DMS 273 treated with DMSO at 0.1 percent for 48 hours (cell line): ENCODE measurements at regions not wholly inside any gene's neighbourhood (a gene's known extent, or its start where the extent isn't known, plus 50 kb on each side); places are given as distances from the start of the nearest gene placed in this dataset.
"Not testable (repeated sequence)": the region's sequence is repeated elsewhere in the genome, so short reads cannot be mapped to it uniquely, and the experiment has no call there.

Source experiments
- DNase-seq: peaks from one replicate; lab custom pipeline; 2025; lab: John Stamatoyannopoulos, UW

DNA sequence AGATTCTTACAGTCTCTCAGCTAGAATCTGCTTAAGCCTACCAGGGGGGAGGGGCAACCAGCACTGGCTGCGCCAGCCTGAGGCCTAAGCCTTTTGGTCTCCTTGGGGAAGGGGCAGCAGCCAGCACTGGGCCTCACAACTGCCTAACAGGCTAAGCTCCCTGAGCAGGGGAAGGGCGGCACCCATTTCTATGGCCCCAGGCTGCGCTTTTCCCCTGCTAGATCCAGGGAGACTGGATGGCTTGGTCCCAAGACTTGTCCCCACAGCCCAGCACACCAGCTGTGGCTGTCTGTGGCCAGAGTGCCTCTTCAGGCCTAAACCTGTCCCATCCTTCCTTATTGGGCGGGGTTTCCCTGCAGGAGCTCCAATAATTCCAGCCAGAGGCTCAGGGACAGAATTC, 1230.3 kb upstream of the CRIM1 start:
- DNase-seq: no peak

DNA sequence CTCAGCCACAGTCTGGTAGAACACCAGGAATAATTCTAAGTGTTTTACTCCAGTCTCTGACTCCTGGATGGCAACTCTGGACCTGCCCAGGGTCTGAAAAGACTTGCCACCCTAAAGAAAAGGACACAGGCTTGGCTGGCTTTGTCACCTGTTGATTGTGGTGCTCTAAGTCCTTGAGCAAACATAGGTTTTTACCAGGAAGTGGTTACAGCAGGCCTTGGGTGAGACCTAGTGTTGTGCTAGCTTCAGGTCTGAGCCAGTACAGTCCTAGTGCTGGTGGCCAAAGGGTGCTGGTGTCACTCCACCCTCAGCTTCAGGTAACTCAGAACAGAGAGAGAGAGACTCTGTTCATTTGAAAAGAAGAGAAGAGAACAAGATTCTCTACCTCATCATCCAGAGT, 1239.4 kb upstream of the CRIM1 start:
- DNase-seq: no peak

DNA sequence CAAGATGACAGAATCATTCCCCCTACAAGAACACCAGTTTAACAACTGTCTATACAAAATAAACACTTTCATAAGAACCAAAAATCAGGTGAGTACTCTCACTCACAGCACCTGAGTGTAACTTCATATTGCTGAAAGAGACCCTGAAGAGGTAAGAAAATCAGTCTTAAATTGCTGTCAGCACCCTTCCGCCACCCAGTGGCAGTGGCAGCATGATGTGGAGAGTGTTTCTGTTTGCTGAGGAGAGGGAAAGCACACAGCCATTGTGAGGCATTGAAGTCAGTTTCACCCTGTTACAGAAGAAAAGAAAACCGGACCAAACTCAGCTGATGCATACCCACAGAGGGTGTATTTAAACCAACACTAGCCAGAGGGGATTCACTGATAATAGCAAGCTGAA, 1240.8 kb upstream of the CRIM1 start:
- DNase-seq: no peak

DNA sequence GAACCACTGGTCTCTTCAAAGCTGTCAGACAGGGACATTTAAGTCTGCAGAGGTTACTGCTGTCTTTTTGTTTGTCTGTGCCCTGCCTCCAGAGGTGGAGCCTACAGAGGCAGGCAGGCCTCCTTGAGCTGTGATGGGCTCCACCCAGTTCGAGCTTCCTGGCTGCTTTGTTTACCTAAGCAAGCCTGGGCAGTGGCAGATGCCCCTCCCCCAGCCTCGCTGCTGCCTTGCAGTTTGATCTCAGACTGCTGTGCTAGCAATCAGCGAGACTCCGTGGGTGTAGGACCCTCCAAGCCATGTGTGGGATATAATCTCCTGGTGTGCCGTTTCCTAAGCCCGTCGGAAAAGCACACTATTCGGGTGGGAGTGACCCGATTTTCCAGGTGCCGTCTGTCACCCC, 1243.2 kb upstream of the CRIM1 start:
- not testable (repeated sequence) for DNase-seq

DNA sequence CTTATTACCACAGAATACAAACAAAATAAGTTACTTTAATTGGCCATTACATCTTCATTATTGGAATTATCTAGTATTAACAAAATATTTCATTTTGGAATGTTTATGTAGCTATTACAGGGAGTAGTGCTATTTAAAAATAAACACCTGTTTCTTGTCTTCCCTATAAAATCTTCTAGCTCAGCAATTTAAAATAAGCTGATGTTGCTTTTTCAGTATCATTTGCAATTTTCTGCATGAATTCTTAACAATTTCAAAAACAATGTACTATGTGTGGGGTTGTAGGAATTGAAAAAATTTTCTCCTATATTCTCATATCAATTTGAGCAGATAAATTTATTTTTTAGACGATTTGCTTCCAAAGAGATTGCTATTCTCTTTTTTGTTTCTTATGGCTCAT, 1251.3 kb upstream of the CRIM1 start:
- no peak for DNase-seq

DNA sequence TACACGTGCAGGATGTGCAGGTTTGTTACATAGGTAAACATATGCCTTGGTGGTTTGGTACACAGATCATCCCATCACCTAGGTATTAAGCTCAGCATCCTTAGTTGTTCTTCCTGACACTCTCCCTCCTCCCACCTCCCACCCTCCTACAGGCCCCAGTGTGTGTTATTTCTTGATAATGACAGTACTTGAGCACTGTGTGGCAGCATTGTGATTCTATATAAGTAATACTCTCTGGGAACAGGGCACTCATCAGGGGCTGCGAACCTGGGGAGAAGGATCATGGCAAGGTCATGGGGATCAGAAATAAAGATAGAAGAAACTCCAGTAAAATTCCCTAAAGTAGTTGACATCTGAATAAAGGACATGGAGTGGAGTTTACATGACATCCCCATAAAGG, 1256.2 kb upstream of the CRIM1 start:
- no peak for DNase-seq

DNA sequence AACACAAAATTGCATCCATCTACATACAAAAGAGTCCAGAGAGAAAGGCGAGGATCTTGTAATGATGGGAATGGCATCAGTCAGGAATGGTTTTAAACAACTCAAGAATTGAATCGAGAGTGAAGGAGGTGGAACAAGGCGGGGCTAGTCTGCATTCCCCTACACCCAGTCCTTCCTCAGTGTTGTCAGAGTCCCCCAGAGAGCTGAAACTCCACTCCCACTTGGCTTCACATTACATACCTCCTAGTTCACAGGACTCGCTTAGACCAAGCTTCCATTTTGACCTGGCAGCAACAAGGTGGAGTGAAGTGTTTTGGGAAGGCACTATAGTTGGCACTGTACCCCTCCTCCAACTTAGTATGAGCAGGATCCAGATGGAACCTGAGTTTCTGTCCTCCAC, 1273.5 kb upstream of the CRIM1 start:
- DNase-seq: no peak

DNA sequence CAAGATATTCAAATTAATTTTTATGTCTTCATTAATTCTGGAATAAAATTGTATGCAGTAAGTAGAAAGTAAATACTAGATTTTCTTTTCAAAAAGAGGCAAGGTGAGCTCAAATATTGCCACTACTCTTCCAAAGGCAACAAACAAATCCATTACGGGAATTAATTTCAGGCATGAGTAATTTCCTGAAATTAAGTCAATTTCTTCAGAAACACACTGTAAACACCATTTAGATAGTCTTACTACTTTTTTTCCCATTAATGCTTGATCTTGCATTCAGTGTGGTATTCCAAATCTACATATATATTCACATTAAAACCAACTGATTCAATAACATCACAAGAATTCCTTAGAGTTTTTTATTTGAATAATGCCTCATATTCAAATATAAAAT, 1274.0 kb upstream of the CRIM1 start:
- no peak for DNase-seq

DNA sequence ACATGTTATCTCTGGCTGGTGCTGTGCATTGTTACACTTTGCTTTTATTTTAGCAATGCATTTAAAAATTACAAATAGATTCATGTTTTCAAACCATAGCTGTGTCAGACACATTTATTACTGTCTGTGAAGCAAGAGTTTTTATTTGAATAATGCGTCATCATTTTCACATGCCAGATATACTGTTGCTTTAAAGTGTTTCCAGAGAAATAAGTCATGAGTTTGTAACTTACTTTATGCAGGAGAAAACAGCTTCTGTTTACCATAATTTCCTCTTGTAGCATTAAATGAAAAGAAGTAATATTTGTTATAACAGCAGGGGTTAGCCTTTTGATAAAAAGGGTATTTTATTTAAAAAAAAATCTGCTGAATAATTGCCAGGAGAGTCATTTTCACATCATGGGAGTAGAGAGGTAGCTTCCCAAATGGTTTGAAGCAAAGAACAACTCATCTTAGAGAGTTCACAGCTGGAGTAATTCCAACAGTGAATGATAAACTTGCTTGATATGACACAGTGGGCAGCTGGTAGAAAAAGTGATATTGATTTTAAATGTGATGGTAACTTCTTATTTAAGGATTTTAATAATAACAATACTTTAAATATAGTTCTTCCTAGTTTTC, 1274.5 kb upstream of the CRIM1 start:
- DNase-seq: no peak

DNA sequence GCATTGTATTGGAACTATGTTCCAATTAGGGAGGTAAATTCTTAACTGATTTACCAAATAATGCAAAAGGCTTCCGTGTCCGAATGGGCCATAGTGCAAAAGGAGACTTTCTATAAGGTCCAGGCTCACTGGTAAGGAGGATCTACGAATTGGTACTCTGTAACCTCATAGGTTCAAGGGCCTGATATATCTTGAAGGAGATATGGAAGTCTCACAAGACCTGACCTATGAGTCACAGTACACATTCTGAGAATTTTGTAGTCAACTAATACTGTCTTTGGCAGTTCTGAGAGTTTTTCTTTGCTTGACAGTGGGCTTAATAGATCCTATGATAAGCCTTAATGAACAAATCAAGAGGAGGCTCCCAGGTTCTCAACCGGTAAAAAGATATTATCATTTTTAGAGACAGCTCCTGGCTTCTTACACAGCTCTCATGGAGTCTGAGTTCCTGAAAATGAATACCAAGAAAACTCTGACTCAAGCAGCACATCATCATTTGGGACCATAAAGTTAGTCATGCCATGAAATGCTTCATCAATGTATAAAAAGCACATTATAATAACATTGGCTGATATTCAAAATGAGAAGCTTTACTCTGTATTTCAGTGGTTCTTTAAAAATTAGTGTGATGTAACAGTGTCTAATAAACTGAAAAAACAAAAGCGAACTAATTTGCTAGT, 1275.2 kb upstream of the CRIM1 start:
- no peak for DNase-seq

DNA sequence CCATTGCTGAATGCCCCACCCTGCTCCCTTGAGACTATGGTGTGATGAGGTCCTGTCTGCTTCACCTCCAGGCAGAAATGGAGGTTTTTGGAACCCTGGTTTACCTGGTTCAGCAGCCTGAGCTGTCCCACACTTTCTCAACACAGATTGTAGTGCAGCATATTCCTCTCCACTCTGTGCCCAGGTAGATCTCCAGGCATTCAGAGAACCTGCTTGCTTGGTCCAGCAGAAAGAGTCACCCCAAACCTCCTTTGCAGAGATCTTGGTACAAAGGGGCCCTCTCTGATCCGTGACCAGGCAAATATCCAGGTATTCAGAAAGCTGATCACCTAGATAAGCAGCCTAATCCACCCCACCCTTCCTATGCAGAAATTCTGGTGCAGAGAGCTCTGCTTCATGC, 1288.2 kb upstream of the CRIM1 start:
- no peak for DNase-seq

DNA sequence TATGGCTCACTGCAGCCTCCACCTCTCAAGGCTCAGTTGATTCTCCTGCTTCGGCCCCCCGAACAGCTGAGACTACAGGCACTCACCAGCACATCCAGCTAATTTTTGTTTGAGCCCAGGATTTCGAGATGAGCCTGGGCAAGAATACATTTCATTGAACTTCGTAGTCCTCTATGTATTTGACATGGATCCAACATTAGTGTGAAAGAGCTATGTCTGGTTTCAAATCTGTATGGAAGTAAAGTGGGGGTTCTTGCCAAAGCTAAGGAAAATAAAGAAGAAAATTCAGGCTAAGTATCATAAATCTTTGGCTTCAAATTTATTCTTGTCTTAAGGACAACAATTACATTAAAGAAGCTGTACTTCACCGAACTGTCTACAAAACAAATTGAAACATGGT, 1291.7 kb upstream of the CRIM1 start:
- no peak for DNase-seq

DNA sequence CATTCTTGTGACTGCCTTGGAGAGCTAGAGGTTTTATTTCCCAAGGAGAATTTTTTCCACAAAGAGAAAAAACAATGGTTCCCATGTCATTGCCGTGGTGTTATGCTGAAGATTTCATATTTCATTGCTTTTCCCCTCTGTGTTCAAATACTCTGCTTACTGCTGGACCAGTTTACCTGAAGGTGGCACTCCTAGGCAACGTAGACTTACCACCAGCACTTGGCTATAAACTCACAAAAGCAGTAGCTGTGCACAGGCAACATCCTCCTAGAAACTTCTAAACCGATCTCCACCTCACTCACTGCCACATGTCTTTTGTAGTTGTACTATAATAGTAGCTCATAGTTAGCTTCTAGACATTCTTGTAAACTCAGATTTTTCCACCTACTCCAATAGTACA, 1319.7 kb upstream of the CRIM1 start:
- no peak for DNase-seq

DNA sequence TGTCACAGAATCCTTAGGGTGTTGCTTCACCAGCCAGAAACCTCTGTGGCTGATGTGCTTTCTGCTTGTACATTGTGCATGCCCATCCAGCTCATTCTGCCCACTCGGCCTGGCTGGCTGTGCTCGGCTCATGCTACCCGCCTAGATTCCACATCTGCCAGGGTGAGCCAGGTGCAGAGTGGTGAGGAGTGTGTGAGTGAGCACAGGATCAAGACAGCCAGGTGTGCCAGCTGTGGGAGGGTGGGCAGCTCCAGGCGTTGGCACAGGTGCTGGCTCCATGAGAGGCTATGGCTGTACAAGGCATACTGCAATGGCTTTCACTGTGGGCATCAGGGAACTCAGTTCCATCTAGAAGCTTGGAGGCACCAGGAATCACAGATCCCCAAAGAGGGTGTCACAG, 1321.8 kb upstream of the CRIM1 start:
- DNase-seq: no peak

DNA sequence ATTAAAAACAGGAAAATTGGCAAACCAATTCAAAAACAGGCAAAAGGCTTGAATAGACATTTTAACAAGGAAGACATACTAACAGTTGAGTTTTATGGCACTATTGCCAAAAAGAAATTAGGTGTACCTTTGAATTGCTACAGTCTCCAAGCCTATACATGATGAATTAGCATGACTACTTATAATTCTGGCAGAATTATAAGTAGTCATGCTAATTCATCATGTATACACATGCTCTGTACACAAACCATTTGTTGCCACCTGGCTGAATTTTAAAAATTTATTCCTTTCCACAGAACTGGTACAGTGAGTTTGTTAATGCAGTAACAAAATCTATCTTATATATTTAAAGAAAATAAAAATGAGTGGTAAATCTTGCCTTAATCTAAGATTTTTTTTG, 1332.0 kb upstream of the CRIM1 start:
- no peak for DNase-seq

DNA sequence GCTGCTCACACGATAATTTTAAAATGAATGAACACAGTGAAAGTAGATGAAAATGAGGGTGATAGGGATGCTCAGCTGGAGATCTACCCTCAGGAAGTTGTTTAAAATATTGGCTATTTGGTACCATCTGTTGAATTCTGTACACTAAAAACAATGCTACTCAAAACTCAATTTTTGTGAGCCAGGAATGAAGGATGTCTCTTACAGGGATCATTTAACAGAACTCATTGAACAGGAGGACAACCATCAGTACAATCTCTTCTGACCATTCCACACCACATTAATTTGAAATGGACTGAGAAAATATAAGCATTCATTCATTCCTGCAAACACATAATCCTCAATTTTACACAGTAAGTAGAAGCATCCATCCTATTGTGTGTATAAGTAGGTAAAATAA, 1355.1 kb upstream of the CRIM1 start:
- DNase-seq: no peak

DNA sequence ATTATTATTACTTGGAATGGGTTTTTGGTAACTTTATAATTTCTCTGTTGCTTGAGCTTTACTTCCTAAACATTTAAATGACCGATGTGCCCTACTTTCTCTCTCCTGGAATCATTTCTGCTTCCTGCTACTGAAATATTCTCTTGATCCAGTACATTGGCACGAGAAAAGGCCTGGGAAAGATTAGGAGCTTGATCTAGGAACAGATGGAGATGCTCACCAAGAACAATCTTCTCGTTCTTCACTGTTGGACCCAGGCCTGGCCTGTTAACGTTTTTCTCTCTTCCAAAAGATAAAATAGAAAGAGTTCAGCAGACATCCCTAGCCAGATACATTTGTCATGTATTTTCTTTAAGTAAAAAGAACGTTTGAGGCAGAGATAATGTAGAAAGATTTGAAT, 1356.8 kb upstream of the CRIM1 start:
- no peak for DNase-seq

DNA sequence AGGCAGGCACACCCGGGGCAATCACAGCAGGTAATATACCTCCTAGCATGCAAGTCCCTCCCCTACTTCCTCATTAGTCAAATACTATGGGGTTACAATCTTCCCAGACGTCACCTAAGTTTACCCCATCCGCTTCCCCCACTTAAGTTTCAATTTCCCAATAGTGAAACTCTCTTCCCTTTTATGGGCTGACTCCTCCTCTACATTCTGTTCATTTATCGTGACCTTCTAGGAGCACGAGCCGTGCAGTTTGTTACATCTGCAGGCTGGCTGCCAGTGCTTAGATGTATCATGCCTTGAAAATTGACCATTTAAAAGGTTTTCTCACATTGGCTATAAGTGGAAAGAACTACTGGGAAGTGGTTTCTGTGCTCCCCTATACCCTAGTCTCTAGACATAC, 1357.8 kb upstream of the CRIM1 start:
- no peak for DNase-seq

DNA sequence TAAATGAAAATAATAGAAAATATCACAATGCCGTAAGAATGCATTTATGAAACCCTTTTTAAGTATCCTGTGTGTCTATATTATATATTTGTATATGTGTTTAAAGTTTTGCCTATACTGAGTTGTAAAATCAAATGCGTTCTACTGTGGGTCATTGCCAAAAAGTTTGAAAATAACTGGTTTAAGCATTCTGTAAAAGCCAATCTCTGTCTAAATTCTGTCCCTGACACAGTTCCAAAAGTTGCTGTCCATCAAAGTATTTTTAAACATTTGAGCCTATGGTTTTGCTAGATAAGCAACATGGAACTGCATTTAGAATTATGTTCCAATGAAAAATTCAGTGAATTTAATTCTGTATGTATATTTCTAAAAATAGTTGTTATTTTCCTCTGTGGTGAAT, 1360.4 kb upstream of the CRIM1 start:
- no peak for DNase-seq

DNA sequence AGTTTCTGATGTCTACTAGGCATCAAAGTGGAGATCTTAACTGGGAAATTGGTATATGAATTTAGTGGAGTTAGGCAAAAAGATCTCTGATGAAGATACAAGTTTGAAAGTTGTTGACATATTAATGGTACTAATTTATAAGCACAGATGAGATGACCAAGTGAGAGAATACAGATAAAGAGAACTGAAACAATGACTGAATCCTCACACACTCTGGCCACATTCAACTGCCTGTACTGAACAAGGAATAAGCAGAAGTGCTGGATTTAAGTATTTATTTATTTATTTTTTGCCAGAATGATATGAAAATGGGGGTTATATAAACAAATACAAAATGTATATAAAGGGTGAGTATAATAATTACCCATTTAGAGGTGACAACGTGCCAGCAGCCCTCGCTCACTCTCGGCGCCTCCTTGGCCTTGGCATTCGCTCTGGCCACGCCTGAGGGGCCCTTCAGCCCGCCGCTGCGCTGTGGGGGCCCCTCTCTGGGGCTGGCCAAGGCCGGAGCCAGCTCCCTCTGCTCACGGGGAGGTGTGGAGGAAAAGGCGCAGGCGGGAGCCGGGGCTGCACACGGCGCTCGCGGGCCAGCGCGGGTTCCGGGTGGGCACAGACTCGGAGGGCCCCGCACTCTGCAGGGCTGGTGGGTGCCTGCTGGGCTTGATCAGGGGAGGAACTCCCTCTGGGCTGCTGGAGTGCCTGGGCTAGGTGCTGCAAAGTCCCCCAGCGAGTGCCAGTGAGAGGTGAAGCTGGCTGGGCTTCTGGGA, 1363.9 kb upstream of the CRIM1 start:
- DNase-seq: no peak

DNA sequence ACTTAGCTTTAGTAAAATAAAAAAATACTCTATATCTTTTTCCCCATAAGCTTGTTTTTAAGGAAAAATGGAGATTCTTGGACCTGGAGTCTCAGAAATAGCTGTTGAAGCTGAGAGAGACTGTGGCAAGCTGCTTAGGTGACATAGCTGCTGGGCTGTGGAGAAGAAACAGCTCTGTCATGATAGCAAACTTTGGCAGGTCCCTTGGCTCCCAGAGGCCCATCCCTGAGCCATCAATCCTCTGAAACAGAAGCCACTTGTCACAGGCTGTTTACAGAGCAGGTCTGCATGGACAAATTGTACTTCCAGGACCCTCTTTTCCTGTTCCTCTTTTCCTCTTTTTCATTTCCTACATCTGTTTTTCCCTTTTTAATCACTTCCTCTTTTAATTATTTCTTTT, 1370.1 kb upstream of the CRIM1 start:
- DNase-seq: no peak

DNA sequence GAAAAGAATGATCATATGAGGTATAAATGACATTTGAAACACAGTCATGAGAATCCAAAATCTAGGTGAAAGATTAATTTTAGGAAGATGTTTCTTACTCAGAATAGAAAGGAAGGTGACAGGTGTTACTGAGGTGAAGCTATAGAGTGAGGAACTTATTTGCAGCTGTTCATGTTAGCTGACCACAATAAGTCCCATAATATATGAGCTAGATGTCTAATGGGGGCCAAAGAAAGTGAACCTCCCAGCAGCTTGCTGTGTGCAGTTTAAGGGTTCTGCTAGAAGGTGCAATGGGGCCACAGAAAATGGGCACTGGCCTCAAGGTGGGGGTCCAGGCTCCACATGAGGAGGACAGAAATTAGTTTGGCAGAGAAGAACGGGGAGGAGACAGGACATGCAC, 1374.9 kb upstream of the CRIM1 start:
- DNase-seq: no peak

DNA sequence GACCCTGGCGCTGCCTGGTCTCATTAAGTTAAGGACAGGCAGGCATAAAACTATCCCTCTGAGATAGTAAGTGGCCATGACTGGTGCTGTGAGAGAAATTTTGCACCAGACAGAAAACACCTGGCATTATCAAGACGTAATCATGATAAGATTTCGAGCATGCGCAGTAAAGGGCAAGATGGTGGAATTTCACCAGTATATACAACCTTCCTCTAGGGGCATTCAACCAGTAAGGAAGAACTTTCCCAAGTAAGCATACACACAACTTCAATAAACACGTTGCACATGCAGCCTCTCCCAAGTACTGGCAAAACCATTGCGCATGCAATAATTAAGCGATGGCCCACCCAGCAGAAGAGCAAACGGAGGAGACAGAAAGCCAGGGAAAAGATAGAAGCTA, 1376.4 kb upstream of the CRIM1 start:
- DNase-seq: no peak

DNA sequence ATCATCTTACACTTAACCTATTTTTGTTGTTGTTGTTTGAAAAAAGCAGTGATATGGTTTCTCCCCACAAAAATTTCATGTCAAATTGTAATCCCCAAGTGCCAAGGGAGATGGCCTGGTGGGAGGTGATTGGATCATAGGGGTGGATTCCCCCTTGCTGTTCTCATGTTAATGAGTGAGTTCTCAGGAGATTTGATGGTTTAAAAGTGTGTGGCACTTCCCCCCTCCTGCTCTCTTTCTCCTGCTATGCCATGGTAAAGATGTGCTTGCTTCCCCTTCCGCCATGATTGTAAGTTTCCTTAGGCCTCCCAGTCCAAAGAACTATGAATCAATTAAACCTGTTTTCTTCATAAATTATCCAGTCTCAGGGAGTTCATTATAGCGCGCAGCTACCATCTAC, 1362.7 kb upstream of the FAM98A start:
- DNase-seq: no peak
